K562 (cell line): ENCODE measurements at regions not wholly inside any gene's neighbourhood (a gene's known extent, or its start where the extent isn't known, plus 50 kb on each side); places are given as distances from the start of the nearest gene placed in this dataset.

Experiments
- CEBPZ ChIP-seq: fragments of 150-350 bp; IDR thresholded peaks from 2 replicates; pipeline ENCODE4 v1.6.1; 2014; ENCODE audit warnings: low read depth, mild to moderate bottlenecking, low read length, borderline replicate concordance
- GTF2F1 ChIP-seq: IDR thresholded peaks from 2 replicates; pipeline ENCODE4 v1.6.1; 2011; ENCODE audit warnings: low read depth, low read length, improper control_type of control experiment
- HNRNPUL1 ChIP-seq: fragments of 200-400 bp; formaldehyde crosslinking; IDR thresholded peaks from 2 replicates; pipeline ENCODE4 v1.6.1; 2017; ENCODE audit warnings: low read length
- POLR2AphosphoS5 ChIP-seq: IDR thresholded peaks from 2 replicates; pipeline ENCODE4 v1.6.1; 2011; ENCODE audit warnings: mild to moderate bottlenecking, low read depth, low read length, moderate library complexity; ENCODE audit not compliant: control insufficient read depth, insufficient read depth
- RAD21 ChIP-seq, 2 experiments: fragments of 250-450 bp in 1 of 2; fragments of 450-650 bp in 1 of 2; sonication (Bioruptor Pico) in 1 of 2; formaldehyde crosslinking in 1 of 2; IDR thresholded peaks in 1 of 2; conservative IDR thresholded peaks in 1 of 2; 2 replicates each; pipeline versions ENCODE4 v1.4.0 to v1.8.0; 2020 to 2022; ENCODE audit warnings: mild to moderate bottlenecking in 2 of 2, moderate library complexity in 1 of 2
- RFX5 ChIP-seq: IDR thresholded peaks from 2 replicates; pipeline ENCODE4 v1.6.1; 2011; ENCODE audit warnings: low read depth, mild to moderate bottlenecking, improper control_type of control experiment, low read length
- SRF ChIP-seq, 2 experiments: fragments of 250-450, 450-650 bp in 1 of 2; sonication (Bioruptor Pico) in 1 of 2; sonication (generic) in 1 of 2; formaldehyde crosslinking; IDR thresholded peaks; 2 replicates each; pipeline versions ENCODE4 v1.5.0 to v1.5.1; 2020 to 2022; ENCODE audit warnings: mild to moderate bottlenecking in 1 of 2, missing genetic modification reagents in 1 of 2
- TF ChIP-seq, protein P1 (sequence below), 3 experiments: IDR thresholded peaks in 2 of 3; conservative IDR thresholded peaks in 1 of 3; 2 replicates each; pipeline ENCODE4 v1.5.1; 2011 to 2012; ENCODE audit warnings: low read length in 3 of 3, mild to moderate bottlenecking in 3 of 3, control low read depth in 2 of 3, improper control_type of control experiment in 1 of 3, inconsistent platforms in 1 of 3, low read depth in 1 of 3, mixed read lengths in 1 of 3, moderate library complexity in 1 of 3; ENCODE audit not compliant: insufficient read depth in 2 of 3
- TF ChIP-seq, protein P2 (sequence below), 2 experiments: fragments of 450-650 bp in 1 of 2; sonication (generic) in 1 of 2; formaldehyde crosslinking; conservative IDR thresholded peaks; 2 replicates each; pipeline versions ENCODE4 v1.4.0 to v1.8.1; 2020 to 2022; ENCODE audit warnings: mild to moderate bottlenecking in 1 of 2, missing genetic modification reagents in 1 of 2

- TF ChIP-seq SRF (CRISPR knock-in tag; IDR thresholded peaks at IDR 0.05) (no peak), RFX5 (no peak), POLR2AphosphoS5 (no peak), CEBPZ (no peak), RAD21 (CRISPR knock-in tag; conservative IDR thresholded peaks at IDR 0.05 in 1 of 2, IDR thresholded peaks at IDR 0.05 in 1 of 2) (no peak), GTF2F1 (no peak), HNRNPUL1 (no peak)
- TF ChIP-seq, protein P1, sequence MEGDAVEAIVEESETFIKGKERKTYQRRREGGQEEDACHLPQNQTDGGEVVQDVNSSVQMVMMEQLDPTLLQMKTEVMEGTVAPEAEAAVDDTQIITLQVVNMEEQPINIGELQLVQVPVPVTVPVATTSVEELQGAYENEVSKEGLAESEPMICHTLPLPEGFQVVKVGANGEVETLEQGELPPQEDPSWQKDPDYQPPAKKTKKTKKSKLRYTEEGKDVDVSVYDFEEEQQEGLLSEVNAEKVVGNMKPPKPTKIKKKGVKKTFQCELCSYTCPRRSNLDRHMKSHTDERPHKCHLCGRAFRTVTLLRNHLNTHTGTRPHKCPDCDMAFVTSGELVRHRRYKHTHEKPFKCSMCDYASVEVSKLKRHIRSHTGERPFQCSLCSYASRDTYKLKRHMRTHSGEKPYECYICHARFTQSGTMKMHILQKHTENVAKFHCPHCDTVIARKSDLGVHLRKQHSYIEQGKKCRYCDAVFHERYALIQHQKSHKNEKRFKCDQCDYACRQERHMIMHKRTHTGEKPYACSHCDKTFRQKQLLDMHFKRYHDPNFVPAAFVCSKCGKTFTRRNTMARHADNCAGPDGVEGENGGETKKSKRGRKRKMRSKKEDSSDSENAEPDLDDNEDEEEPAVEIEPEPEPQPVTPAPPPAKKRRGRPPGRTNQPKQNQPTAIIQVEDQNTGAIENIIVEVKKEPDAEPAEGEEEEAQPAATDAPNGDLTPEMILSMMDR (IDR thresholded peaks at IDR 0.05 in 2 of 3, conservative IDR thresholded peaks at IDR 0.05 in 1 of 3; ENCODE audit: insufficient read depth in 2 of 3, low read depth in 1 of 3, low read length in 3 of 3), result no peak
- TF ChIP-seq, protein P2, sequence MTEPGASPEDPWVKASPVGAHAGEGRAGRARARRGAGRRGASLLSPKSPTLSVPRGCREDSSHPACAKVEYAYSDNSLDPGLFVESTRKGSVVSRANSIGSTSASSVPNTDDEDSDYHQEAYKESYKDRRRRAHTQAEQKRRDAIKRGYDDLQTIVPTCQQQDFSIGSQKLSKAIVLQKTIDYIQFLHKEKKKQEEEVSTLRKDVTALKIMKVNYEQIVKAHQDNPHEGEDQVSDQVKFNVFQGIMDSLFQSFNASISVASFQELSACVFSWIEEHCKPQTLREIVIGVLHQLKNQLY (CRISPR knock-in tag; conservative IDR thresholded peaks at IDR 0.05), result no peak
These were observed 819.2 kb downstream of the FSCB start for GRCh38 chr14:43687921-43688320.
